ENCODE measurements at regions not wholly inside any gene's neighbourhood (a gene's known extent, or its start where the extent isn't known, plus 50 kb on each side); places are given as distances from the start of the nearest gene placed in this dataset.

DNA sequence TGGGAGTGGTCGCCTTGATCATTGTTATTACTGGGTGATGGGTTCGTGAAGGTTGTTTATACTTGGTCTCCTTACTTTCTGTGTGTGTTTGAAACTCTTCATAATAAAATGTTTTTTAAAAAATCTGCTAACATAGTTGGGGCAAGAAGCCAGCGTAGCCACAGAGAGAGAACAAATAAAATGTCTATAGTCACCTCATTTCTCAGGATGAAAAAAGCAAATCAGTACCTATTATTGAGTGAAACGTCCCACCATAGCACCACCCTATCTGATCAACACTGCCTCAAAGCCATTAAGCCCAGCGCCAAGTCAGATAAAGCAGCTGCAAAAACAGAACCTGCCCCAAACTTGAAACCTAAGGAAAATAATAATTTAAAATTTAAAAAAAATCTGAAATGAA is 89.7 kb upstream of the TAB2 start:
- TF ChIP-seq, protein P1, sequence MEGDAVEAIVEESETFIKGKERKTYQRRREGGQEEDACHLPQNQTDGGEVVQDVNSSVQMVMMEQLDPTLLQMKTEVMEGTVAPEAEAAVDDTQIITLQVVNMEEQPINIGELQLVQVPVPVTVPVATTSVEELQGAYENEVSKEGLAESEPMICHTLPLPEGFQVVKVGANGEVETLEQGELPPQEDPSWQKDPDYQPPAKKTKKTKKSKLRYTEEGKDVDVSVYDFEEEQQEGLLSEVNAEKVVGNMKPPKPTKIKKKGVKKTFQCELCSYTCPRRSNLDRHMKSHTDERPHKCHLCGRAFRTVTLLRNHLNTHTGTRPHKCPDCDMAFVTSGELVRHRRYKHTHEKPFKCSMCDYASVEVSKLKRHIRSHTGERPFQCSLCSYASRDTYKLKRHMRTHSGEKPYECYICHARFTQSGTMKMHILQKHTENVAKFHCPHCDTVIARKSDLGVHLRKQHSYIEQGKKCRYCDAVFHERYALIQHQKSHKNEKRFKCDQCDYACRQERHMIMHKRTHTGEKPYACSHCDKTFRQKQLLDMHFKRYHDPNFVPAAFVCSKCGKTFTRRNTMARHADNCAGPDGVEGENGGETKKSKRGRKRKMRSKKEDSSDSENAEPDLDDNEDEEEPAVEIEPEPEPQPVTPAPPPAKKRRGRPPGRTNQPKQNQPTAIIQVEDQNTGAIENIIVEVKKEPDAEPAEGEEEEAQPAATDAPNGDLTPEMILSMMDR (IDR thresholded peaks at IDR 0.05; ENCODE audit: low read depth, low read length): no peak
- no peak for DNase-seq (ENCODE audit: extremely low read depth, low read depth)

GRCh38 chr6:149228311-149228955 is 89.1 kb upstream of the TAB2 start:
- no peak for DNase-seq (ENCODE audit: extremely low read depth, low read depth)
- TF ChIP-seq, protein P1 (IDR thresholded peaks at IDR 0.05; ENCODE audit: low read depth, low read length): no peak

GRCh38 chr6:149229096-149229495 is 88.4 kb upstream of the TAB2 start:
- TF ChIP-seq, protein P1 (IDR thresholded peaks at IDR 0.05; ENCODE audit: low read depth, low read length): no peak
- no peak for DNase-seq (ENCODE audit: extremely low read depth, low read depth)

GRCh38 chr6:149230712-149231460 is 86.6 kb upstream of the TAB2 start:
- no peak for DNase-seq (ENCODE audit: extremely low read depth, low read depth)
- TF ChIP-seq, protein P1 (IDR thresholded peaks at IDR 0.05; ENCODE audit: low read depth, low read length): no peak

- no peak for DNase-seq (ENCODE audit: extremely low read depth, low read depth)
These were observed 85.7 kb upstream of the TAB2 start for GRCh38 chr6:149231778-149232177.

GRCh38 chr6:149233056-149233715 is 84.3 kb upstream of the TAB2 start:
- DNase-seq (ENCODE audit: extremely low read depth, low read depth): peak; percentile 35
- TF ChIP-seq, protein P1 (IDR thresholded peaks at IDR 0.05; ENCODE audit: low read depth, low read length): no peak

More at GRCh38 chr6:149231778-149232177, 85.7 kb upstream of the TAB2 start:
- TF ChIP-seq, protein P1 (IDR thresholded peaks at IDR 0.05; ENCODE audit: low read depth, low read length): no peak
